ENCODE measurements at regions not wholly inside any gene's neighbourhood (a gene's known extent, or its start where the extent isn't known, plus 50 kb on each side); places are given as distances from the start of the nearest gene placed in this dataset.

GRCh38 chr4:123024710-123025109 is 102.3 kb upstream of the NUDT6 start:
- TF ChIP-seq CTCF (IDR thresholded peaks at IDR 0.05; ENCODE audit: borderline replicate concordance, extremely low read depth, low read length, poor library complexity, severe bottlenecking) (no peak), EZH2 (IDR thresholded peaks at IDR 0.05; ENCODE audit: borderline replicate concordance, low read depth, low read length, severe bottlenecking) (no peak)
